HG02678 (cell line): ENCODE measurements at regions not wholly inside any gene's neighbourhood (a gene's known extent, or its start where the extent isn't known, plus 50 kb on each side); places are given as distances from the start of the nearest gene placed in this dataset.

Experiments used
- ATAC-seq: cut with Tn5 transposase; IDR thresholded peaks from one replicate; pipeline ENCODE4 v1.9.1; 2021; ENCODE audit warnings: mild to moderate bottlenecking, moderate library complexity; ENCODE audit not compliant: unreplicated experiment

- no peak for ATAC-seq
Measured at GRCh38 chr3:117580806-117581205, 871.2 kb downstream of the TUSC7 start.

GRCh38 chr3:117586161-117586560, 876.6 kb downstream of the TUSC7 start:
- no peak for ATAC-seq

- no peak for ATAC-seq
Measured at GRCh38 chr3:117587416-117587815, 877.8 kb downstream of the TUSC7 start.

- no peak for ATAC-seq
Measured at GRCh38 chr3:117589454-117589853, 879.9 kb downstream of the TUSC7 start.

- no peak for ATAC-seq
Measured at GRCh38 chr3:117595615-117596014, 886.0 kb downstream of the TUSC7 start.

- no peak for ATAC-seq
Measured at GRCh38 chr3:117596503-117596902, 886.9 kb downstream of the TUSC7 start.

- no peak for ATAC-seq
Measured at GRCh38 chr3:117597865-117598264, 888.3 kb downstream of the TUSC7 start.

GRCh38 chr3:117600112-117600511, 890.5 kb downstream of the TUSC7 start:
- ATAC-seq, result peak; percentile 68

- no peak for ATAC-seq
Measured at GRCh38 chr3:117600666-117601065, 891.1 kb downstream of the TUSC7 start.

GRCh38 chr3:117602058-117602644, 892.6 kb downstream of the TUSC7 start:
- no peak for ATAC-seq

GRCh38 chr3:117603097-117603496, 893.5 kb downstream of the TUSC7 start:
- peak; percentile 67 for ATAC-seq

GRCh38 chr3:117606866-117607265, 897.3 kb downstream of the TUSC7 start:
- ATAC-seq, result no peak

- no peak for ATAC-seq
Measured at GRCh38 chr3:117609330-117609729, 899.8 kb downstream of the TUSC7 start.

- no peak for ATAC-seq
Measured at GRCh38 chr3:117610156-117610555, 900.6 kb downstream of the TUSC7 start.

- no peak for ATAC-seq
Measured at GRCh38 chr3:117611211-117611610, 901.6 kb downstream of the TUSC7 start.

- no peak for ATAC-seq
Measured at GRCh38 chr3:117616227-117616626, 906.6 kb downstream of the TUSC7 start.

- no peak for ATAC-seq
Measured at GRCh38 chr3:117617906-117618305, 908.3 kb downstream of the TUSC7 start.

GRCh38 chr3:117618462-117618861, 908.9 kb downstream of the TUSC7 start:
- no peak for ATAC-seq

- no peak for ATAC-seq
Measured at GRCh38 chr3:117619805-117620204, 910.2 kb downstream of the TUSC7 start.

- ATAC-seq, result no peak
Measured at GRCh38 chr3:117622171-117622841, 912.7 kb downstream of the TUSC7 start.

GRCh38 chr3:117624424-117624823, 914.8 kb downstream of the TUSC7 start:
- ATAC-seq, result no peak

GRCh38 chr3:117625174-117625573, 915.6 kb downstream of the TUSC7 start:
- ATAC-seq, result no peak

- ATAC-seq, result no peak
Measured at GRCh38 chr3:117626577-117626976, 917.0 kb downstream of the TUSC7 start.
